Heart left ventricle (tissue), 16 donors: ENCODE measurements at regions not wholly inside any gene's neighbourhood (a gene's known extent, or its start where the extent isn't known, plus 50 kb on each side); places are given as distances from the start of the nearest gene placed in this dataset.

Experiments
- ATAC-seq, 4 donors: fragments of 200-7000 bp; cut with Tn5 transposase; one replicate each; pipeline ENCODE4 v1.9.1; 2020 to 2022; ENCODE audit warnings: moderate library complexity in 4 of 4, mild to moderate bottlenecking in 3 of 4, moderate number of reproducible peaks in 1 of 4
- DNase-seq, 5 donors: peaks; one replicate each; pipeline ENCODE4 v3.0.0-alpha.2; 2020
- H3K27ac ChIP-seq, 12 donors: fragments of 200-600 bp; sonication (generic) in 4 of 12; one replicate each; pipeline versions ENCODE4 v1.5.0 to v1.8.0; 2016 to 2022; ENCODE audit warnings: mild to moderate bottlenecking in 2 of 12
- H3K27me3 ChIP-seq, 9 donors: fragments of 200-600 bp; sonication (generic) in 2 of 9; one replicate each; pipeline versions ENCODE4 v1.5.1 to v1.8.0; 2016 to 2022; ENCODE audit warnings: mild to moderate bottlenecking in 3 of 9
- H3K36me3 ChIP-seq, 9 donors: fragments of 200-600 bp; sonication (generic) in 2 of 9; one replicate each; pipeline versions ENCODE4 v1.5.0 to v1.8.0; 2018 to 2022; ENCODE audit warnings: mild to moderate bottlenecking in 2 of 9
- H3K4me1 ChIP-seq, 12 donors: fragments of 200-600 bp; sonication (generic) in 4 of 12; one replicate each; pipeline versions ENCODE4 v1.5.0 to v1.8.0; 2016 to 2022; ENCODE audit warnings: mild to moderate bottlenecking in 3 of 12
- H3K4me3 ChIP-seq, 12 donors: fragments of 200-600 bp; sonication (generic) in 4 of 12; one replicate each; pipeline versions ENCODE4 v1.5.0 to v1.8.0; 2017 to 2022; ENCODE audit warnings: mild to moderate bottlenecking in 9 of 12, moderate library complexity in 4 of 12
- H3K9me3 ChIP-seq, 12 donors: fragments of 200-600 bp; sonication (generic) in 4 of 12; one replicate each; pipeline versions ENCODE4 v1.5.0 to v1.8.0; 2016 to 2022; ENCODE audit warnings: mild to moderate bottlenecking in 1 of 12
- CTCF ChIP-seq, 12 donors: fragments of 200-600 bp; sonication (generic) in 4 of 12; IDR thresholded peaks; one replicate each; pipeline versions ENCODE4 v1.5.0 to v1.8.0; 2018 to 2022; ENCODE audit warnings: antibody characterized with exemption in 12 of 12, mild to moderate bottlenecking in 5 of 12
- POLR2A ChIP-seq, 2 donors: fragments of 450-650 bp; IDR thresholded peaks; one replicate each; pipeline ENCODE4 v1.6.1; 2017; ENCODE audit warnings: antibody characterized with exemption in 2 of 2, mild to moderate bottlenecking in 2 of 2, moderate library complexity in 2 of 2
- WGBS, 4 donors: extraction: QIAGEN DNeasy Blood & Tissue Kit in 2 of 4; methylation state at CpG; one replicate each; pipeline versions ENCODE4 v1.1.5 to v1.1.7; 2013 to 2018; 5-methylcytosine and 5-hydroxymethylcytosine counted together
- intact Hi-C, 10 donors: fragments of 100-400 bp; cut with DNase I; formaldehyde crosslinking; loops; one replicate each; pipeline versions ENCODE4 v1.11.1 to v1.14.2; 2022
- donor health status: ischemic (EF 13 %, LVEDD 7.1; RV severe dilation, severe dysfunction).
- donor health status: healthy with polysubstance abuse.
- donor health status: DM: no; HTN: yes; CAD: no.
- donor health status: DM: no; HTN: no; CAD: no.
- donor health status: ischemic (EF 25% LVEDD 6.9; RV normal size, moderate dysfunction).
- donor health status: ischemic (EF 25% LVEDD 5.7; RV mildly dilated, moderate dysfunction).
- donor health status: healthy.
- donor health status: DM: yes; HTN: yes; CAD: no.
- donor health status: ischemic (EF 35%, LVEDD 5.7; RV mildly dilated, moderate dysfunction).
- donor health status: nonischemic (EF 11% LVEDD 7.7; RV severe dilation, severe dysfunction).
- donor health status: DM: yes; HTN: yes; CAD: no.
- donor health status: PGD.
- donor health status: ischemic (EF 29% LVEDD 5.4; RV normal size, mild dysfunction).
- donor health status: nonischemic (EF 23%, LVEDD 6.1; RV moderate dilation, normal function).

GRCh38 chr5:21159510-21160059 is 1171.6 kb upstream of the CDH18 start:
- TF ChIP-seq CTCF (IDR thresholded peaks at IDR 0.05) (no peak), POLR2A (IDR thresholded peaks at IDR 0.05) (no peak)
- H3K27me3 ChIP-seq = no peaks in the 10 kb centered on the region
- no peak overlapping the region for H3K27ac ChIP-seq
- 73 to 79% (median 79%) methylated on average over 3 of the region's 3 CpGs for WGBS, 4 donors
- DNase-seq (no peak), ATAC-seq (no peak)
- peaks cover 0 to 3% (median 0%) of the 10 kb centered on the region in 12 donors for H3K9me3 ChIP-seq
- no peaks in the 10 kb centered on the region for H3K36me3 ChIP-seq
- intact Hi-C loops = no loop called here
- no peaks in the 10 kb centered on the region for H3K4me1 ChIP-seq
- H3K4me3 ChIP-seq = no peak overlapping the region

DNA sequence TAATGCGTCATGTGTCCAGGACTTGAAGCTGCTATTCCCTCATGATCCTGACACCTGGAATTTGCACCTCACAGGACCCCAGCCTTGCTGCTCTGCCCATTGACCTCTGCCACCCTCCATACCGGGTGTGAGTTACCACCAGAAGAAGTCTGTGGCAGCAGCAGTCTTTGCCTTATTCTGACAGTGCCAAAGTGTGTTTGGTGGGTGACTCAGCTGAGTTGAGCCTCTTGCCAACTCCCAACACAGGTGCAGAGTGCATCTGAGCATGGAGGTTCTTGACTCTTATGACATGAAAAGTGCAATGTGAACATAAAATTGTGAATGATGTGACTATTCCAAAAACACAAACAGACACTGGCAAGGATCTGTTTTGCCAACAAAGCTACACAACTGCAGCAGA is 1166.5 kb upstream of the CDH18 start:
- Histone ChIP-seq H3K36me3 (no peaks in the 10 kb centered on the region), H3K9me3 (peaks cover 0 to 3% (median 0%) of the 10 kb centered on the region in 12 donors), H3K4me3 (no peak overlapping the region), H3K27ac (no peak overlapping the region), H3K27me3 (no peaks in the 10 kb centered on the region), H3K4me1 (no peaks in the 10 kb centered on the region)
- TF ChIP-seq POLR2A (IDR thresholded peaks at IDR 0.05) = no peak
- DNase-seq (no peak), ATAC-seq (no peak)
- 79 to 100% (median 87%) methylated on average over 1 to 2 of the region's 2 CpGs for WGBS, 4 donors
- intact Hi-C loops = no loop called here

DNA sequence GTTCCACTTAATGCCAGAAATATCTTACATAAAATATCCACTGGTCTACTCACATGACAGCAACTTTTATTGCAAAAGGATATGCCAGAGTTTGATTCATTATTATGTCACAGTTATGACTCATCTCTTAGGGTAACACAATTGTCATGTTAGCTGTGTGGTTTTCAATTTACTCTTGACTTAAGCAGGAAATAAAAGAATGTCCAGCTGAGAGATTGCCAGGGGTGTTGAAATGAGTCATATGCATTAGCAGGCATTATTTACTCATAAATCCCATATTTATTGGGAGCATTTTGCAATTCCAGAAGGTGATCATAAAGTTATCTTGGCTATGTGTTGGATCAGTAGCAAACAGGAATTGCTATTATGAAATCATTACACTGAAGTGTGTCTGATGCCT is 1164.6 kb upstream of the CDH18 start:
- Histone ChIP-seq H3K4me3 (no peak overlapping the region), H3K27me3 (no peaks in the 10 kb centered on the region), H3K4me1 (no peaks in the 10 kb centered on the region), H3K36me3 (no peaks in the 10 kb centered on the region), H3K9me3 (peaks cover 0 to 9% (median 0%) of the 10 kb centered on the region in 12 donors), H3K27ac (no peak overlapping the region)
- intact Hi-C loops = no loop called here
- ATAC-seq (no peak), DNase-seq (no peak)
- TF ChIP-seq POLR2A (IDR thresholded peaks at IDR 0.05) = no peak
- TF ChIP-seq CTCF (IDR thresholded peaks at IDR 0.05) = no peak

DNA sequence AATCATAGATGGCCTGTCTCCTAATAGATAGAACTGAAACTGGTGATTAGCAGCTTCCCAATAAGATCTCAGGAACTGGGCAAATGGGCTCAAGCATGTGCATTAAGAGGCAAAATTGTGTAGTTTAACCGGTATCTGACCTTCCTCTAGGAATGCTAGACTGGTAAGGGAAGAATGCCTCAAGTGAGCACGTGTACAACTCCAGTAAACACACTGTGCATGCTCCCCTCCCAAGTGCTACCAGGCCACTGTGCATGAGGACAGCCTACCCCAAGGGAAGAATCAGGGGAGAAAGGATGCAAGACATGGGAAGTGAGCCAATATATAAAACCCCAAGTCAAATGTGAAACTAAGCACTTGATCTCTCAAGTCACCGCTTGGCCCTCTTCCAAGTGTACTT is 1157.4 kb upstream of the CDH18 start:
- no peaks in the 10 kb centered on the region for H3K36me3 ChIP-seq
- WGBS, 4 donors = 70 to 76% (median 73%) methylated on average over 3 of the region's 3 CpGs
- intact Hi-C loops = no loop called here
- no peak for DNase-seq
- no peak overlapping the region for H3K27ac ChIP-seq
- TF ChIP-seq POLR2A (IDR thresholded peaks at IDR 0.05) (no peak), CTCF (IDR thresholded peaks at IDR 0.05) (no peak)
- no peaks in the 10 kb centered on the region for H3K4me1 ChIP-seq
- no peak overlapping the region for H3K4me3 ChIP-seq
- ATAC-seq = no peak
- no peaks in the 10 kb centered on the region for H3K27me3 ChIP-seq
- peaks cover 0 to 9% (median 0%) of the 10 kb centered on the region in 12 donors for H3K9me3 ChIP-seq

- Histone ChIP-seq H3K36me3 (no peaks in the 10 kb centered on the region), H3K4me1 (no peaks in the 10 kb centered on the region), H3K27me3 (no peaks in the 10 kb centered on the region), H3K27ac (no peak overlapping the region), H3K9me3 (peaks cover 0 to 9% (median 0%) of the 10 kb centered on the region in 12 donors), H3K4me3 (no peak overlapping the region)
- DNase-seq (no peak), ATAC-seq (no peak)
- intact Hi-C loops = no loop called here
- TF ChIP-seq CTCF (IDR thresholded peaks at IDR 0.05) = no peak
- no peak for TF ChIP-seq POLR2A (IDR thresholded peaks at IDR 0.05)
- WGBS, 4 donors = 89 to 94% (median 92%) methylated on average over 4 of the region's 4 CpGs
Measured at GRCh38 chr5:21143686-21144085, 1155.7 kb upstream of the CDH18 start.
